ENCODE measurements at regions not wholly inside any gene's neighbourhood (a gene's known extent, or its start where the extent isn't known, plus 50 kb on each side); places are given as distances from the start of the nearest gene placed in this dataset.

GRCh38 chr6:159101656-159102055, 56.9 kb upstream of the TAGAP start:
- TF ChIP-seq CTCF (IDR thresholded peaks at IDR 0.05; ENCODE audit: insufficient read depth, low read depth, low read length) (no peak), EZH2 (IDR thresholded peaks at IDR 0.05; ENCODE audit: insufficient read depth, low read length) (no peak)
